NOMO-1 treated with dmso at 0.1 percent for 144 hours (cell line): ENCODE measurements at regions not wholly inside any gene's neighbourhood (a gene's known extent, or its start where the extent isn't known, plus 50 kb on each side); places are given as distances from the start of the nearest gene placed in this dataset.
"Not testable (repeated sequence)": the region's sequence is repeated elsewhere in the genome, so short reads cannot be mapped to it uniquely, and the experiment has no call there.

Experiments
- DNase-seq: peaks from one replicate; lab custom pipeline; 2025; ENCODE audit not compliant: unreplicated experiment; lab: John Stamatoyannopoulos, UW

DNA sequence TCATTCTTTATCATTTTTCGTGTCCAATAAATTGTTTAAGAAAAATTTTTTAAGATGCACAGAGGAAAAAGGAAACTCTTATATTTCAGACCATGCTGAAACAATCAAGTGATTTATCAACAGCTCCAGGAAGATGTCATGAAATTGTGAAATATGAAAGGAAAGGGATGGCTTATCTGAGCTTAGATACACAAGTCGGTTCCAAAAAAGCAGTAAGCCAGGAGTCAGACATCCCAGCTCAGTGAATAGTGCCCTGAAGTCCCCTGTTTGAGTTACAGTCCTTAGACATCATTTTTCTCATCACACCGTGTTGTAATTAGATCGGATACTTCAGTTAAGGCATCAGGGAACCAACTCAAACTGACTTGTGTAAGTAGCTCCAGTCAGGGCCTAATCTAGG, 91.0 kb upstream of the SSTR4 start:
- DNase-seq: no peak

DNA sequence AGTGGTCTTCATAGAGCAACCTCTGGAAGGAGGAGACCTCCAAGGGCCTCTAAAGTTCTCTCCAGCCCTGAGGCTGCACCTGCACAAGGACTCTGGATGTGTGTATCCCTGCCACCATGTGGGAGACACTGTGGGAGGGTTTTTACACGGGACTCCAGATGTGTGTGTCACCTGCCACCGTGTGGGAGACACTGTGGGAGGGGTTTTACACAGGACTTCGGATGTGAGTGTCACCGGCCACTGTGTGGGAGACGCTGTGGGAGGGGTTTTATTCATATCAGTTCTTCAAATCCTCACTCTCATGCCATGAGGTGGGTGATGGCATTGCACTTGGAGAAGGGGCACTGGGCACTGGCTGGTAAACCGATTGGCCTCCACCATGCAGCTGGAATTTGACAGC, 90.2 kb upstream of the SSTR4 start:
- DNase-seq: no peak

DNA sequence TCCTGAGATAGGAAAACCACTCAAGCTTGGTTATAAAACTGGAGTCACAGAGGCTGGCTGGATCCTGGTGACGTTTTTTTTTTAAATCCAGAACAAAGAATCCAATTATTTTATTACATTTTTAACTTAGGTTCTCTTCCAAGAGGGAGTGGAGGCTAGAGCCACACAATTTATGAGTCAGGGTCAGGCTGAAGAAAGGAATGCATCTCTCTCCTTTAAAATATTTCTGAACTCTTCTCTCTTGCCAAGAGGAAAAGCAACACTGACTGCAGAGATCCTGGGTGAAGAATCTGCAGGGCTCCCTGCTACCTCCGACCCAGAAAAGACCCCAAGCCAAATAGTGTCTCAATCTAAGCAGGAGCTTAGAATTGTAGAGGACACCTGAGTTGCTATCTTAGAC, 88.5 kb upstream of the SSTR4 start:
- no peak for DNase-seq

DNA sequence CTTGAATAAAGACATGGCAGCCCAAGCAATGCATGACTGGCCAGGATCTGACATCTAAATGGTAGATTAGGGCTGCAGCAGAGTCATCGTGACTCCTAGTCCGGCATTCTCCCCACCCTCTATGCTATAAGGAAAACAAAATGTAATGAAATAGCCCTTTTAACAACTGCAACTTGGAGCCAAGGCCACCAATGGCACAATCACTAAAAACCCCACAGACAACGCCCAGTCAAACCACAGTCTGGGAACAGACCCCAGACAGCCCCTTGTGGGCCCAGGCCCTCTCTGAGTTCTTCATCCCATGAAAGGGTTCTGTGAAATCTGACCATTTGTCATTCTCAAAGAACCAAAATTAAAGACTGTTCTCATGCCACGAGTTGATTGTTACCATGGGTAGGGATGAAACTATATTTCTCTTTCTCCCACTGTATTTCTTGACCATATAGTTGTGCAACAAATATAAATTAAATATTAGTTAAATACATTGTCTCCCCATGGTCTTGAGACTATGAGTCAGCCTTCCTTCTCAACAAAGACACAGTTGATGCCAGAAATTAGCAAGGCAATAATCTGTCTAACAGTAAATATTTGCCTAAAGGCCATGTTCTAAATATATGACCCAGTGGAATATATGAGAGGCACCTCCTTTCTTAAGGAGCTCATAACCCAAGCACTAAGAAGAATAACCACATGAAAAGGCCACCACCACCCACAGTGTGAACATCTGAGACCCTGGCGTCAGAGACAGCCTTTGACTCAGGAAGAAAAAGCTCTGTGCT, 85.6 kb upstream of the SSTR4 start:
- DNase-seq: no peak

DNA sequence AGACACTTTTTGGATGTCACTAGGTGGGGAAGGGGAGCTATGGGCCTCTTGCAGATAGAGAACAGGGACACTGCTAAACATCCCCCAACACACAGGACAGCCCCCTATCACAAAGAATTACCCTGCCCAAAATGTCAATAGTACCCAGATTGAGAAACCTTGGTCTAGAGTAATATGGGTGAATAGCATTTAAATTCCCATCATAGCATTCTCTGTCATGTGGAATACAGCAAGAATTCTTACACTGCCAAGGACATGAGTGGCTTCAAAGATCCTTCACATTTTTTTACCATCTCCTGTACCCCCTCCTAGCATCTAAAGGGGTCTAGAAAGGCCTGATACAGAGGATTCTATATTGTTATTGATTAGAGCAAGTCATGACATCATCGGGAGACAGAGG, 83.1 kb upstream of the SSTR4 start:
- DNase-seq: no peak

DNA sequence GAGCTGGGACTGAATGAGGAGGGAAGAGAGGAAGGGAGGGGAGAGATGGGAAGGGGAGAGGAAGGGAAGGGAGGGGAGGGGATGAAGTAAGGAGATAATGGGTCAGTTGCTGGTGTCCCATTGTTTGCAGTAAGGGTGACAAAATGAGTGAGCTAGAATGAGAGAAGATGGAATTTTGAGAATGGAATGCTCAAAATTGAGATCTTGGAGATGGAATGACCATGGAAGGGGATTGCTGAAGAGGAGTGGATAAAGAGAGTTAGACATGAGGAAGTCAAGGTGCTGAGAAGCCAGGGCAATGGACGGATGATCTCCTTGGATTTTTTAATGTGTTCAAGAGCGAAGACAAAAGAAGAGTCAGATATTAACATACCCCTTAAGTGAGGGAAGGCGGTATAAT, 80.5 kb upstream of the SSTR4 start:
- DNase-seq: no peak

DNA sequence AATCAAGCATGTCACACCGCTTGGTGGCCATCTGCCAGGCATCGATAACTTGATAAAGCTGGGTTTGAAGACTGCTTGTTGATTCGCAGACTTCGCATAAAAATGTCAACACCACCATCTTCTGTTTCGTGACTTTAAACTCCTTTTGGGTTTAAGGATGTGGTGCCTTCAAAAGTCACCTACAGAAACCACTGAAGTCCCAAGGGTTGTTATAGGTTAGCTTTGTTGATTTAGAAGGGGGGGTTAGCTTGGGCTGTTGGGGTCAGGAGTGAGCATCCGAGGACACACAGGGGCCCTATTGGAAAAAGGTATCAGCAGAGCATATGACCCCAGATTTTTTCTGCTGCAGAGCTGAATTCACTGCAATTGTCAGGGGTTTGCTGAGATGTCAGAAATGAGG, 76.7 kb upstream of the SSTR4 start:
- DNase-seq: no peak

DNA sequence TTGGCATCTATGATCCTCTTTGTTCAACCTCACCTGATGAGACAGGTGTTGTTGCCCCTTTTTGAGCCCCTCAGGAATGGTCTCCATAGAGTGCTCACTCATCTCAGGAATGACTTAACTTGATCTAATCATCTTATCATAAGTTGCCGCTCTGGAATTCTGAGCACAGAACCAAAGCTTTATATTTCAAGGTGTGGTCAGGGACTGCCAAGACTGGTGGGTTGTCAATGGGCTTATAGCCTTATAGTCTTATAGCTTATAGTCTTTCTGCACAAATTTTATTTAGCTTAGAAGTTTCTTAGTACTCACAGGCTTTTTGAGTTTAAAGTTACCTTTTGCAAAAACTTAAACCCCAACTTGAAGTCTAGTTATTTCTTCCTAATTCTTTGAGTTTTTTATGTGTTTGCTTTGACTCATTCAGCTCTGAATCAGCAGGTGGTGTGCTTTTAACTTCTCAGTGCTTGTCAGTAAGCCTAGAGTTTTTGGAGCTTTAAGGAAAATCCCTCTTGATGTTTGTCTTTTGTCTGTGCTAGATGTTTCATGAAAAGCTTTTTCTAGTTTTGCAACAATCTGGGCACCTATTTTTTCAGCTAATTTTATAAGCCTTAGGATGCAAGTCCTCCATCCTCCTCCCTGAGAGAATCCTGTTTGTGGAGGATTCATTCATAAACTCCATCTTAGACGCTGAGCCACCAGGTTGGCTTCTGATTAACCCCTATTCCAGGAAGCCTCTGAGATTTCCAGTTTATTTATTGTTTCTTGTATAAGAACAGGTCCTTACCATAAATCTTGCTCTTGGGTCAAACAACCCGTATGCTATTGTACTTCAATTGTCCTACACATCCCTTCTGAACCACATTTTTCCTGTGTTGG, 72.3 kb upstream of the SSTR4 start:
- DNase-seq: no peak

DNA sequence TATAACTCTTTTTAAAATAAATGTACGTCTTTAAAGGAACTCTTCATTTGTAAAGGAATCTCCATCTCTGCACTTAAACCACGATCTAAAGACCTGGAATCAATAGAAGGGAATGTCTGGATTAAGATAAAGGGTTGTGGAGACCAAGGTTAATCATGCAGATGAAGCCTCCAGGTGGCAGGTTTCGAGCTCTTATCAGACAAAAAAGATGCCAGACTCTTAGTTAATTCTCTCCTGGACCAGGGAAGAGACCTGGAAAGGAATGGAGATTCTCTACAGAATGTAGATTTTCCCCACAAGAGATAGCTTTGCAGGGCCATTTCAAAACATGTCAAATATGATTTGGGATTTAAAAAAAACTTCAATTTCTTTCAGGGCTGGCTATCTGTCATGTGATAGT, 71.5 kb upstream of the SSTR4 start:
- no peak for DNase-seq

DNA sequence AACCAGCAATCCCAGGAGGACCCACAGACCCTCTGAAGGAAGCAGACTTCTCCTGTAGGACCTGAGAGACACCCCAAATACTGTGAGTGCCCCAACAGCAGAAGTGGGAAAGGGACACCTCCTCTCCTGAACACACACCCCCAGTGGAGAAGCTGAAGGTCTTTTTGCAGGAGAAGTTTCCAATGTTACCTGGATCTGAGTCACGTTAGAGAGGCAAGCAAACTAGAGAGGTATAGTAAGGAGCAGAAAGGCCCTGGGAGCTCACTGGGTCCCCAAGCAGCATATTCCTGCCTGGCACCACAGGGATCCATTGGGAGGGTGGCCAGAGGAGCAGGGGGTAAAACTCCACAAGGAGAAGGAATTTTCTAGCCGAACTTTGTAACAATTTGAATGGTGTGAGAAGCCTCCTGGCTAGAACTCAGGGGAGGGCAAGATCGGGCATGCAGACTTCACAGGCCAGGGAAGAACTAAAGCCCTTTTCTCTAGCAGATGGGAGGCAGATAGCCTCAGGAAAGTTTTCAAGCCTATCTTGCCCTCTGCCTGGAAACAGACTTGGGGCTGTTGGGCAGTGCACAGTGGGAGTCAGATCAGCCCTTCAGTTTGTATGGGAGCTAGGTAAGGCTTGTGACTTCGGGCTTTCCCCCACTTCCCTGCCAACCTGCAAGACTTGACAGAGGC, 68.2 kb upstream of the SSTR4 start:
- no peak for DNase-seq

DNA sequence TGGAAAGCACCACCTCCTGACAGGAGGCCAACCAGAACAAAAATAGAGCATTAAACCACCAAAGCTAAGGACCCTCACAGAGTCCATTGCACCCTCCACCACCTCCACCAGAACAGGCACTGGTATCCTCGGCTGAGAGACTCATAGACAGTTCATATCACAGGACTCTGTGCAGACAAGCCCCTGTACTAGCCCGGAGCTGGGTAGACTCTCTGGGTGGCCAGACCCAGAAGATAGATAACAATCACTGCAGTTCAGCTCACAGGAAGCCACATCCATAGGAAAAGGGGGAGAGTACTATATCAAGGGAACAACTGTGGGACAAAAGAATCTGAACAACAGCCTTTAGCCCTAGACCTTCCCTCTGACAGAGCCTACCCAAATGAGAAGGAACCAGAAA, 67.4 kb upstream of the SSTR4 start:
- not testable (repeated sequence) for DNase-seq

DNA sequence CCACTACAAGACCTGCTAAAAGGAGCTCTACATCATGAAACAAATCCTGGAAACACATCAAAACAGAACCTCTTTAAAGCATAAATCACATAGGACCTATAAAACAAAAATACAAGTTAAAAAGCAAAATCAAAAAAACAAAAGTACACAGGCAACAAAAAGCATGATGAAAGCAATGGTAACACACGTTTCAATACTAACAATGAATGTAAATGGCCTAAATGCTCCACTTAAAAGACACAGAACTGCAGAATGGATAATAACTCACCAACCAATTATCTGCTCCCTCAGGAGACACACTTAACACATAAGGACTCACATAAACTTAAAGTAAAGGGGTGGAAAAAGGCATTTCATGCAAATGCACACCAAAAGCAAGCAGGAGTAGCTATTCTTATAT, 66.1 kb upstream of the SSTR4 start:
- not testable (repeated sequence) for DNase-seq

DNA sequence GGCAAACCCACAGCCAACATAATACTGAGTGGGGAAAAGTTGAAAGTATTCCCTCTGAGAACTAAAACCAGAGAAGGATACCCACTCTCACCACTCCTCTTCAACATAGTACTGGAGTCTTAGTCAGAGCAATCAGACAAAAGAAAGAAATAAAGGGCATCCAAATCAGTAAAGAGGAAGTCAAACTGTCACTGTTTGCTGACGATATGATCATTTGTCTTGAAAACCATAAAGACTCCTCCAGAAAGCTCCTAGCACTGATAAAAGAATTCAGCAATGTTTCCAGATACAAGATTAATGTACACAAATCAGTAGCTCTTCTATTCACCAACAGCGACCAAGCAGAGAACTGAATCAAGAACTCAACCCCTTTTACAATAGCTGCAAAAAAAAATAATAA, 64.0 kb upstream of the SSTR4 start:
- not testable (repeated sequence) for DNase-seq

DNA sequence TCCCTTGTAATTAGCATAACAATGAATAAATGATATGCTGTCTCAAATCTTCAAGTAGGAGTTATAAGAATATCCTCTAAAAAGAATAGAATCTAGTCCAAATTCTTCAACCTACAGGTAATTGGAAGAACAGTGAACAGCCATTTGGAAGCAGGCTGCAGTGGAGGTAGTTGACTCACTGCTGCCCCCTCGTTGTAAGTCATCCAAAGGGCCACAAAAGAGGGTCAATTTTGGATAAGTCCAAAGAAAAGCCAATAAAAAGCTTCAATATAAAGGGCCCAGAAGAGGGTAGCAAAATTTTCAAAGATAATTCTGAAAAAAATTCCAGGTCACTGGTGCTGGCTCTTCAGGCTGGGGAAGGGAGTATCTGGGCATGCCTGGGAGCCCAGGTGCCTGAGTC, 60.8 kb upstream of the SSTR4 start:
- no peak for DNase-seq

DNA sequence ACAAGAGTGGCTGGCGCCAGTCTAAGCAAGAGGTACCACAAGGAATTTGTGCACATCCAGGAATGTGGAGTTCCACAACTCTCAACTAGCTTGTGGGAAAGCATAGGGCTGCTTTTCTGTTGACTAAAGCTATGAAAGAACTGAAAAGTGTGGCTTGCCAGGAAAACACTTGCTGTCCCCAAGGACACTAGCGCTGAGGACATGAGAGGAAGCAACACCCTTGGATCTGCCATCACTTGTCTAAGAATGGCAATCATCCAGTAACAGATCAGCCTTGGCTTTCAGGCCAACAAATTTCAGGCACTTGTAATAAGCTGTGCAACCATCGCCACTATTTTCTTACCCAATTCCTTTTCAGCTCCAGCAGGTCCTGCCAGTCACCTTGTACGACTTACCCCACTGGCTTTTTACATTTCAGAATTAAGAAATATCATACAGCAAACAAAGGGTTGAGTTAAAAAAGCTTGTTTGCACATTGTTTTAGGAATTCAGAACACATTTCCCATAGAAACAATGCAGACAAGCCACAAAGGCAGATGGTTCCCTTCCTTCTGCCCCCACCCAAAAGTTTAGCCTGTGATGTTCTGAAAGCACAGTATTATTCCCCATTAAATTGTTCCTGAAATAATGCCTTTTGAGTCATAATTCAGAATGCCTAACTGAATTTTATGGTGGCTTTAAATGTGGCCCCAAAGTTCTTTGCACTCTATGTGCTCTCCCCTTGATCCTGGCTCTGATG, 57.9 kb upstream of the SSTR4 start:
- no peak for DNase-seq

DNA sequence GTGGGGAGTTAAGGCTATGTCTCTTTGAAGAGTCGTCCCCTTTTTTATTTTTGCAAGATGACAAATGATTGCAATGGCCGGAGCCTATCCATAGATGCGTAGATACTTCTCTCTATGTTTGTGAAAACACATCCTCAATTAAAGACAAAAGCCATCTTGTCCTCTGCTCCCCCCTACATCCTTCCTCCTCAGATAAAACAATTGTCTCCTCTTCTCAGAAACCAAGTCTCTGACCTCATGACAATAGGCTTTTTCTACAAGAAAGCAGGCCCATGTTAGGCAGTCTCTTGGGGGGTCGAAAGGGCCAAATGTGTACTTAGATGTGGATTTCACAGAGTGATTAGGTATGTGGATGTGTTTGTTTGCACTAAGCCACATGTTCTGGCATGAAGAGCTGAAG, 51.1 kb upstream of the SSTR4 start:
- DNase-seq: no peak

DNA sequence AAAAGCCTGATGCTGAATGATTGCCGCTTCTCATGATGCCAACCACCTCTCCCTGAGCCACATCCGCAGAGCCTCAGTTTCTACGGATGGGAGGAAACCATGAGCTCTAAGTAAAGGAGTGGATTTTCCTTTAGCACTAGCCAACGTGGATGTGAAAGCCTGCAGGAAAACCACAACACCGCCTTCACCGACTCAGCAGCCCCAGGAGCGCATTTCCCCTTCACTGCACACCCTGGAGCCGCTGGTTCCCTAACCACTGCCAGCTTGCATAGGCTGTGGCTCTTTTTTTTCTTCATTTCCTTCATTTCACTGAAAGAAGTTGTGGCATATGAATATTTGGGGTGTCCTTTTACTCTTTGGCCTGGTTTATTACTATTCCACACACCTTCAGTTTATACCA, 50.5 kb upstream of the SSTR4 start:
- DNase-seq: no peak

DNA sequence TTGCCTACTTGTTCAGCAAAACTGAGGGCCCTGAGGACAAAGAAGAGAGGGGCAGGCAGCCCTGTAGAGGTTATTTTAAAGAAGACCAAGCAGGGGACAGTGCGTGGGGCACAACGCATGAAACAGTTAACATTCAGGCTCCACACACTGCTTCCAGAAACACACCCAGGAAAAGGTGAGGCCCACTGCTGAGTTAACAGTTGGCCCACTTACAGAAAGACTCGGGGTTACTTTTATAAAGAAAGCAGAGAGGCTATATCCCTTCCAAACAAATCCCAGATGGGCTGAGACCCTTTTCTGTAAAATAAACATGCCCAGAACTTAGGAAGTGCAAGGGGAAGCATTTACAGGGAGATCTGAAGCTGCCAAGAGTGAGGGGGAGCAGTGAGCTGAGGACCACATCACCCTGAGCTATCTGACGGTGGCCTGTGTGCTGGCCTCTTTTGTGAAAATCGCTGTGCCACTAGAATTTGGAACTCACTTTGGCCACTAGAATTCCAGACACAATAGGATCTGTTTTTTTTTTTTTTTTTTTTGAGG, 49.8 kb upstream of the SSTR4 start:
- no peak for DNase-seq
